SK-N-SH (cell line): ENCODE measurements at regions not wholly inside any gene's neighbourhood (a gene's known extent, or its start where the extent isn't known, plus 50 kb on each side); places are given as distances from the start of the nearest gene placed in this dataset.

Source experiments
- CTCF ChIA-PET: fragments of 300-600, 350-600 bp; formaldehyde crosslinking; extraction: SDS; loops from one replicate; lab custom pipeline; 2021; lab: Yijun Ruan, JAX
- POLR2A ChIA-PET: fragments of 350-600 bp; sonication (Branson Sonifier 250); formaldehyde crosslinking; extraction: SDS; loops from one replicate; lab custom pipeline; 2020; ENCODE audit warnings: antibody characterized with exemption, inconsistent platforms; lab: Yijun Ruan, JAX
- DNase-seq: peaks from one replicate; pipeline ENCODE4 v3.0.0; 2012
- H2AFZ ChIP-seq: fragments of 200-600 bp; sonication (generic); 2 replicates; pipeline ENCODE4 v1.8.1; 2016; ENCODE audit warnings: antibody characterized with exemption, mild to moderate bottlenecking, low read depth
- H3F3A ChIP-seq: fragments of 200-600 bp; sonication (generic); replicated peaks from 2 replicates; pipeline ENCODE3; 2016; ENCODE audit warnings: antibody characterized with exemption, mild to moderate bottlenecking; ENCODE audit not compliant: insufficient read depth
- H3K27ac ChIP-seq, 2 experiments: fragments of 200-500 bp in 1 of 2; fragments of 200-600 bp in 1 of 2; sonication (Bioruptor generic) in 1 of 2; sonication (generic), shearing (Covaris generic) in 1 of 2; 2 replicates each; pipeline versions ENCODE4 v1.5.1 to v1.6.1; 2014 to 2016; ENCODE audit warnings: low read depth in 2 of 2, inconsistent platforms in 1 of 2, low read length in 1 of 2, mild to moderate bottlenecking in 1 of 2, mixed read lengths in 1 of 2
- H3K27me3 ChIP-seq: fragments of 200-600 bp; sonication (generic), shearing (Covaris generic); 2 replicates; pipeline ENCODE4 v1.6.1; 2016; ENCODE audit warnings: mixed run types; ENCODE audit not compliant: insufficient read depth
- H3K36me3 ChIP-seq, 2 experiments: fragments of 200-500 bp in 1 of 2; fragments of 200-600 bp in 1 of 2; sonication (Bioruptor generic) in 1 of 2; sonication (generic) in 1 of 2; replicated peaks in 1 of 2; 2 replicates each; pipeline versions ENCODE3 to v1.5.1; 2014 to 2016; ENCODE audit warnings: low read length in 1 of 2, mild to moderate bottlenecking in 1 of 2; ENCODE audit not compliant: insufficient read depth in 2 of 2, control insufficient read depth in 1 of 2
- H3K4me1 ChIP-seq, 2 experiments: fragments of 200-500 bp in 1 of 2; fragments of 200-600 bp in 1 of 2; sonication (Bioruptor generic) in 1 of 2; sonication (generic), shearing (Covaris generic) in 1 of 2; 2 replicates each; pipeline versions ENCODE4 v1.5.1 to v1.6.1; 2014 to 2016; ENCODE audit warnings: low read depth in 1 of 2, low read length in 1 of 2, mixed run types in 1 of 2; ENCODE audit not compliant: insufficient read depth in 2 of 2, control insufficient read depth in 1 of 2
- H3K4me2 ChIP-seq: fragments of 200-600 bp; sonication (generic), shearing (Covaris generic); 2 replicates; pipeline ENCODE4 v1.6.1; 2017; ENCODE audit warnings: mixed run types
- H3K4me3 ChIP-seq, 2 experiments: fragments of 200-500 bp in 1 of 2; fragments of 200-600 bp in 1 of 2; sonication (Bioruptor generic) in 1 of 2; sonication (generic), shearing (Covaris generic) in 1 of 2; 2 replicates each; pipeline versions ENCODE4 v1.5.1 to v1.8.1; 2014 to 2016; ENCODE audit warnings: low read depth in 2 of 2, inconsistent platforms in 1 of 2, low read length in 1 of 2, mild to moderate bottlenecking in 1 of 2, mixed read lengths in 1 of 2, moderate library complexity in 1 of 2
- H3K79me2 ChIP-seq: fragments of 200-600 bp; sonication (generic); 2 replicates; pipeline ENCODE4 v1.8.1; 2017; ENCODE audit warnings: mild to moderate bottlenecking; ENCODE audit not compliant: insufficient read depth
- H3K9ac ChIP-seq: fragments of 200-600 bp; sonication (generic); 2 replicates; pipeline ENCODE4 v1.6.1; 2017; ENCODE audit warnings: mixed run types
- H3K9me2 ChIP-seq: fragments of 200-600 bp; sonication (generic); 2 replicates; pipeline ENCODE4 v1.6.1; 2017; ENCODE audit warnings: mixed run types
- H3K9me3 ChIP-seq: fragments of 200-600 bp; sonication (generic); 2 replicates; pipeline ENCODE4 v1.6.1; 2017; ENCODE audit warnings: mixed run types, mild to moderate bottlenecking, moderate library complexity
- H4K20me1 ChIP-seq: fragments of 200-600 bp; sonication (generic); 2 replicates; pipeline ENCODE4 v1.6.1; 2017; ENCODE audit warnings: mild to moderate bottlenecking, mixed run types; ENCODE audit not compliant: insufficient read depth
- ELF1 ChIP-seq: IDR thresholded peaks from 2 replicates; pipeline ENCODE4 v1.4.0; 2012
- GATA2 ChIP-seq: sonication (generic); formaldehyde crosslinking; IDR thresholded peaks from 2 replicates; pipeline ENCODE4 v1.5.0; 2020; ENCODE audit warnings: mild to moderate bottlenecking, missing genetic modification reagents
- MAX ChIP-seq: IDR thresholded peaks from 2 replicates; pipeline ENCODE4 v1.4.0; 2012; ENCODE audit warnings: low read depth
- POLR2AphosphoS5 ChIP-seq: IDR thresholded peaks from 2 replicates; pipeline ENCODE4 v1.6.1; 2012; ENCODE audit warnings: low read depth, low read length
- RCOR1 ChIP-seq: fragments of 150-350 bp; IDR thresholded peaks from 2 replicates; pipeline ENCODE4 v1.6.1; 2017; ENCODE audit warnings: antibody characterized with exemption, low read length
- RFX5 ChIP-seq: IDR thresholded peaks from 2 replicates; pipeline ENCODE4 v1.6.1; 2012; ENCODE audit warnings: mild to moderate bottlenecking, improper control_type of control experiment, low read length
- RXRA ChIP-seq: IDR thresholded peaks from 2 replicates; pipeline ENCODE4 v1.4.0; 2012; ENCODE audit warnings: low read depth, mild to moderate bottlenecking, borderline replicate concordance
- SMC3 ChIP-seq: IDR thresholded peaks from 2 replicates; pipeline ENCODE4 v1.6.1; 2012; ENCODE audit warnings: low read depth, low read length, improper control_type of control experiment
- TAF1 ChIP-seq: IDR thresholded peaks from 2 replicates; pipeline ENCODE4 v1.6.1; 2012; ENCODE audit warnings: low read depth, mild to moderate bottlenecking, low read length, moderate library complexity, borderline replicate concordance
- USF1 ChIP-seq: IDR thresholded peaks from 2 replicates; pipeline ENCODE4 v1.4.0; 2012; ENCODE audit warnings: low read depth, borderline replicate concordance
- ZBTB33 ChIP-seq: IDR thresholded peaks from 2 replicates; pipeline ENCODE4 v1.4.0; 2012; ENCODE audit warnings: low read depth, borderline replicate concordance
- WGBS: methylation state at CpG from one replicate; pipeline ENCODE4 v1.1.6; 2017; ENCODE audit warnings: low lambda C conversion rate; 5-methylcytosine and 5-hydroxymethylcytosine counted together
- TF ChIP-seq, protein P1 (sequence below): IDR thresholded peaks from 2 replicates; pipeline ENCODE4 v1.6.1; 2012; ENCODE audit warnings: mild to moderate bottlenecking, low read depth, low read length, moderate library complexity
- TF ChIP-seq, protein P2 (sequence below): fragments of 150-350 bp; IDR thresholded peaks from 2 replicates; pipeline ENCODE4 v1.6.1; 2016; ENCODE audit warnings: mild to moderate bottlenecking, low read depth, low read length

DNA sequence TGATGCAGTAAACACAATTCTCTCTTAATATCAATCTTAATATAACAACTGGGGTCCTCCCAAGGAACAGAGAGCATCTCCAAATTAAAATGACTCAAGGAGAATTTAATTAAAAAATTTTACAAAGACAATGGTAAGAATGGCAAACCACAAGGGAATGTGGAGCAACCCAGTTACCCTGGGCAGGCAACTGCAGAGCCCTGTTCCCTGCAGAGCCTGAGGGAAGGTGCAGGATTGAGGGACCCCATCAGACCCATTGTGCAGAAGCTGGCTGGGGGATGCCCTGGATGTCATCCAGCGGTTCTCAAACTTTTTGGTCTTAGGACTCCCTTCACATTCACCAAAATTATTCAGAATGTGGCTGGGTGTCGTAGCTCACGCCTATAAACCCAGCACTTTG lies 262.8 kb downstream of the FBXO15 start:
- POLR2A ChIA-PET, result no interaction called here

More for the DNA sequence above, 262.8 kb downstream of the FBXO15 start:
- no peak overlapping the region for H3K9ac ChIP-seq
- H3K4me1 ChIP-seq, result peaks cover 0 to under 1% of the 10 kb centered on the region in 2 experiments; a peak in 1 of 4 replicates
- no peaks in the 10 kb centered on the region for H3K9me2 ChIP-seq
- H3K4me3 ChIP-seq, result no peak overlapping the region
- peaks cover 2% of the 10 kb centered on the region for H3F3A ChIP-seq
- no peak for TF ChIP-seq ELF1
- TF ChIP-seq RFX5, result no peak
- TF ChIP-seq RXRA, result no peak
- TF ChIP-seq SMC3, result no peak
- TF ChIP-seq ZBTB33, result no peak
- no peak for TF ChIP-seq RCOR1
- no peak for TF ChIP-seq GATA2 (CRISPR knock-in tag)
- no peak for TF ChIP-seq MAX
- TF ChIP-seq USF1, result no peak
- no peak for TF ChIP-seq POLR2AphosphoS5
- TF ChIP-seq, protein P1, sequence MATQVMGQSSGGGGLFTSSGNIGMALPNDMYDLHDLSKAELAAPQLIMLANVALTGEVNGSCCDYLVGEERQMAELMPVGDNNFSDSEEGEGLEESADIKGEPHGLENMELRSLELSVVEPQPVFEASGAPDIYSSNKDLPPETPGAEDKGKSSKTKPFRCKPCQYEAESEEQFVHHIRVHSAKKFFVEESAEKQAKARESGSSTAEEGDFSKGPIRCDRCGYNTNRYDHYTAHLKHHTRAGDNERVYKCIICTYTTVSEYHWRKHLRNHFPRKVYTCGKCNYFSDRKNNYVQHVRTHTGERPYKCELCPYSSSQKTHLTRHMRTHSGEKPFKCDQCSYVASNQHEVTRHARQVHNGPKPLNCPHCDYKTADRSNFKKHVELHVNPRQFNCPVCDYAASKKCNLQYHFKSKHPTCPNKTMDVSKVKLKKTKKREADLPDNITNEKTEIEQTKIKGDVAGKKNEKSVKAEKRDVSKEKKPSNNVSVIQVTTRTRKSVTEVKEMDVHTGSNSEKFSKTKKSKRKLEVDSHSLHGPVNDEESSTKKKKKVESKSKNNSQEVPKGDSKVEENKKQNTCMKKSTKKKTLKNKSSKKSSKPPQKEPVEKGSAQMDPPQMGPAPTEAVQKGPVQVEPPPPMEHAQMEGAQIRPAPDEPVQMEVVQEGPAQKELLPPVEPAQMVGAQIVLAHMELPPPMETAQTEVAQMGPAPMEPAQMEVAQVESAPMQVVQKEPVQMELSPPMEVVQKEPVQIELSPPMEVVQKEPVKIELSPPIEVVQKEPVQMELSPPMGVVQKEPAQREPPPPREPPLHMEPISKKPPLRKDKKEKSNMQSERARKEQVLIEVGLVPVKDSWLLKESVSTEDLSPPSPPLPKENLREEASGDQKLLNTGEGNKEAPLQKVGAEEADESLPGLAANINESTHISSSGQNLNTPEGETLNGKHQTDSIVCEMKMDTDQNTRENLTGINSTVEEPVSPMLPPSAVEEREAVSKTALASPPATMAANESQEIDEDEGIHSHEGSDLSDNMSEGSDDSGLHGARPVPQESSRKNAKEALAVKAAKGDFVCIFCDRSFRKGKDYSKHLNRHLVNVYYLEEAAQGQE, result no peak
- TF ChIP-seq, protein P2, sequence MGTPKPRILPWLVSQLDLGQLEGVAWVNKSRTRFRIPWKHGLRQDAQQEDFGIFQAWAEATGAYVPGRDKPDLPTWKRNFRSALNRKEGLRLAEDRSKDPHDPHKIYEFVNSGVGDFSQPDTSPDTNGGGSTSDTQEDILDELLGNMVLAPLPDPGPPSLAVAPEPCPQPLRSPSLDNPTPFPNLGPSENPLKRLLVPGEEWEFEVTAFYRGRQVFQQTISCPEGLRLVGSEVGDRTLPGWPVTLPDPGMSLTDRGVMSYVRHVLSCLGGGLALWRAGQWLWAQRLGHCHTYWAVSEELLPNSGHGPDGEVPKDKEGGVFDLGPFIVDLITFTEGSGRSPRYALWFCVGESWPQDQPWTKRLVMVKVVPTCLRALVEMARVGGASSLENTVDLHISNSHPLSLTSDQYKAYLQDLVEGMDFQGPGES, result no peak
- no peak for TF ChIP-seq TAF1
- no peaks in the 10 kb centered on the region for H4K20me1 ChIP-seq
- no peaks in the 10 kb centered on the region for H3K9me3 ChIP-seq
- no peak overlapping the region for H3K27ac ChIP-seq
- CTCF ChIA-PET, result no interaction called here
- no peak overlapping the region for H3K4me2 ChIP-seq
- H3K79me2 ChIP-seq, result no peaks in the 10 kb centered on the region
- DNase-seq, result no peak
- no peaks in the 10 kb centered on the region for H3K36me3 ChIP-seq
- WGBS, result 0% methylated on average over 3 of the region's 3 CpGs
- H3K27me3 ChIP-seq, result no peaks in the 10 kb centered on the region; the same call in 1 of the 2 replicates
- no peak overlapping the region for H2AFZ ChIP-seq
